ENCODE measurements at regions not wholly inside any gene's neighbourhood (a gene's known extent, or its start where the extent isn't known, plus 50 kb on each side); places are given as distances from the start of the nearest gene placed in this dataset.

DNA sequence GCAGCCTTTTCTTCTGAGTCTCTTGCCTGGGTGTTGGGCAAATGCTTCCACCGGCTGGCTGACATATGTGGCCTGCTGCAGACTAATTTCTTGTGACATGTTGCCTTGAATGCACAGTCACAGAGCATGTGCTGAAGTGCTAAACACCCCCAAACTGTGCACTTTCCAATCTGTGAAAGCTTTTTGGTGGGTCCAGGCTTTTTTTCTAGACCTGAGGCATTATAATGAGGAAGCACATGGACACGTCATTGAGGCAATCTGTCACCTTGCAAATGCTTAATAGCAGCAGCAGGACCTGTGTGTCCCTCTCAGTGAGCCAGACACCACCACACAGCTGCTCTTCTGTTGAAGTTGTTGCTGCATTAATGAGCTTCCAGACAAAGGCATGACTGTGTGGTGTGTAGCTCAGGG, 274.7 kb downstream of the ELAVL2 start:
- TF ChIP-seq EZH2 (IDR thresholded peaks at IDR 0.05; ENCODE audit: low read length) (no peak), CTCF (optimal IDR thresholded peaks at IDR 0.05 in 1 of 3, IDR thresholded peaks at IDR 0.05 in 1 of 3, conservative IDR thresholded peaks at IDR 0.05 in 1 of 3; ENCODE audit: extremely low read depth in 1 of 3, insufficient read depth in 2 of 3, low read length in 3 of 3) (no peak)
- DNase-seq (ENCODE audit: low read depth, low spot score) (no peak), FAIRE-seq (no peak)
- no peaks in the 10 kb centered on the region for H3K36me3 ChIP-seq (ENCODE audit: control insufficient read depth in 2 of 2, extremely low read depth in 1 of 2, insufficient read depth in 2 of 2, low read length in 2 of 2)
- H3K27me3 ChIP-seq (ENCODE audit: control insufficient read depth, extremely low read depth, insufficient read depth, low read length) = no peaks in the 10 kb centered on the region
- no peaks in the 10 kb centered on the region for H3K79me2 ChIP-seq (ENCODE audit: control insufficient read depth, insufficient read depth, low read length)
- no peaks in the 10 kb centered on the region for H4K20me1 ChIP-seq (ENCODE audit: control insufficient read depth, extremely low read depth, insufficient read depth, low read length)
- H2AFZ ChIP-seq (ENCODE audit: control insufficient read depth, low read length) = no peak overlapping the region
- H3K4me2 ChIP-seq (ENCODE audit: control insufficient read depth, extremely low read depth, insufficient read depth, low read depth, low read length) = no peak overlapping the region
- no peaks in the 10 kb centered on the region for H3K9me1 ChIP-seq (ENCODE audit: control insufficient read depth, extremely low read depth, insufficient read depth, low read length)
- no peak overlapping the region for H3K4me3 ChIP-seq (ENCODE audit: control insufficient read depth in 2 of 3, extremely low read depth in 1 of 3, insufficient read depth in 2 of 3, low read depth in 1 of 3, low read length in 3 of 3)
- H3K4me1 ChIP-seq (ENCODE audit: control insufficient read depth, extremely low read depth, insufficient read depth, low read length) = peaks cover 2% of the 10 kb centered on the region
- no peak overlapping the region for H3K27ac ChIP-seq (ENCODE audit: control insufficient read depth, insufficient read depth, low read length)
- no peak overlapping the region for H3K9ac ChIP-seq (ENCODE audit: control insufficient read depth, extremely low read depth, insufficient read depth, low read length)
- H3K9me3 ChIP-seq (ENCODE audit: control insufficient read depth, low read depth, low read length) = no peaks in the 10 kb centered on the region
- dilution Hi-C loops (cut with MboI; ENCODE audit: extremely low pct_ligation_motif_present, low sequenced_read_pairs) = no loop called here

GRCh38 chr9:23551929-23552707, 273.9 kb downstream of the ELAVL2 start:
- no peaks in the 10 kb centered on the region for H4K20me1 ChIP-seq (ENCODE audit: control insufficient read depth, extremely low read depth, insufficient read depth, low read length)
- H3K4me3 ChIP-seq (ENCODE audit: control insufficient read depth in 2 of 3, extremely low read depth in 1 of 3, insufficient read depth in 2 of 3, low read depth in 1 of 3, low read length in 3 of 3) = no peak overlapping the region
- no peak overlapping the region for H3K27ac ChIP-seq (ENCODE audit: control insufficient read depth, insufficient read depth, low read length)
- no peak overlapping the region for H2AFZ ChIP-seq (ENCODE audit: control insufficient read depth, low read length)
- FAIRE-seq (no peak), DNase-seq (ENCODE audit: low read depth, low spot score) (no peak)
- dilution Hi-C loops (cut with MboI; ENCODE audit: extremely low pct_ligation_motif_present, low sequenced_read_pairs) = no loop called here
- no peaks in the 10 kb centered on the region for H3K9me3 ChIP-seq (ENCODE audit: control insufficient read depth, low read depth, low read length)
- H3K9me1 ChIP-seq (ENCODE audit: control insufficient read depth, extremely low read depth, insufficient read depth, low read length) = no peaks in the 10 kb centered on the region
- no peak overlapping the region for H3K4me2 ChIP-seq (ENCODE audit: control insufficient read depth, extremely low read depth, insufficient read depth, low read depth, low read length)
- no peaks in the 10 kb centered on the region for H3K36me3 ChIP-seq (ENCODE audit: control insufficient read depth in 2 of 2, extremely low read depth in 1 of 2, insufficient read depth in 2 of 2, low read length in 2 of 2)
- no peaks in the 10 kb centered on the region for H3K27me3 ChIP-seq (ENCODE audit: control insufficient read depth, extremely low read depth, insufficient read depth, low read length)
- TF ChIP-seq EZH2 (IDR thresholded peaks at IDR 0.05; ENCODE audit: low read length) (no peak), CTCF (optimal IDR thresholded peaks at IDR 0.05 in 1 of 3, IDR thresholded peaks at IDR 0.05 in 1 of 3, conservative IDR thresholded peaks at IDR 0.05 in 1 of 3; ENCODE audit: extremely low read depth in 1 of 3, insufficient read depth in 2 of 3, low read length in 3 of 3) (no peak)
- no peak overlapping the region for H3K9ac ChIP-seq (ENCODE audit: control insufficient read depth, extremely low read depth, insufficient read depth, low read length)
- H3K79me2 ChIP-seq (ENCODE audit: control insufficient read depth, insufficient read depth, low read length) = no peaks in the 10 kb centered on the region
- H3K4me1 ChIP-seq (ENCODE audit: control insufficient read depth, extremely low read depth, insufficient read depth, low read length) = peaks cover 2% of the 10 kb centered on the region
